Endodermal cell (in vitro differentiated cells): ENCODE measurements at regions not wholly inside any gene's neighbourhood (a gene's known extent, or its start where the extent isn't known, plus 50 kb on each side); places are given as distances from the start of the nearest gene placed in this dataset.
A peak's percentile ranks its signal among the peaks of the same experiment; 100 is the strongest.

ENCODE experiments used
- DNase-seq: peaks from one replicate; pipeline ENCODE4 v3.0.0-alpha.2; 2017
- H3K27ac ChIP-seq: 2 replicates; pipeline ENCODE4 v1.5.1; 2013; ENCODE audit warnings: mild to moderate bottlenecking, low read depth, low read length, moderate library complexity
- H3K27me3 ChIP-seq: 2 replicates; pipeline ENCODE4 v1.6.1; 2013; ENCODE audit warnings: mild to moderate bottlenecking, low read length, moderate library complexity; ENCODE audit not compliant: insufficient read depth, control insufficient read depth, poor library complexity, severe bottlenecking
- H3K36me3 ChIP-seq: 2 replicates; pipeline ENCODE4 v1.7.0; 2013; ENCODE audit warnings: mild to moderate bottlenecking, low read length, moderate library complexity; ENCODE audit not compliant: control insufficient read depth, insufficient read depth
- H3K4me1 ChIP-seq: one replicate; pipeline ENCODE4 v1.7.0; 2013; ENCODE audit warnings: low read length; ENCODE audit not compliant: control insufficient read depth, insufficient read depth
- H3K4me3 ChIP-seq: 2 replicates; pipeline ENCODE4 v1.5.1; 2013; ENCODE audit warnings: mild to moderate bottlenecking, low read length, moderate library complexity
- H3K9ac ChIP-seq: 2 replicates; pipeline ENCODE4 v1.6.1; 2013; ENCODE audit warnings: mild to moderate bottlenecking, low read length, moderate library complexity; ENCODE audit not compliant: poor library complexity, severe bottlenecking; ENCODE audit errors: extremely low read depth
- H3K9me3 ChIP-seq: 2 replicates; pipeline ENCODE4 v1.6.1; 2013; ENCODE audit warnings: mild to moderate bottlenecking, low read length, moderate library complexity; ENCODE audit not compliant: control insufficient read depth
- H3K27ac Mint-ChIP-seq: 2 replicates; pipeline ENCODE4 v1.8.0; 2020; ENCODE audit warnings: mixed read lengths
- H3K27me3 Mint-ChIP-seq: 2 replicates; pipeline ENCODE4 v1.8.0; 2021; ENCODE audit warnings: mild to moderate bottlenecking, mixed read lengths; ENCODE audit not compliant: insufficient read depth
- H3K36me3 Mint-ChIP-seq: 2 replicates; pipeline ENCODE4 v1.8.0; 2020; ENCODE audit warnings: low read depth, mixed read lengths
- H3K4me1 Mint-ChIP-seq: 2 replicates; pipeline ENCODE4 v1.8.0; 2020; ENCODE audit warnings: mixed read lengths
- H3K4me3 Mint-ChIP-seq: 2 replicates; pipeline ENCODE4 v1.8.0; 2020; ENCODE audit warnings: mild to moderate bottlenecking, moderate library complexity, mixed read lengths
- H3K9me3 Mint-ChIP-seq: 2 replicates; pipeline ENCODE4 v1.8.0; 2020; ENCODE audit warnings: mild to moderate bottlenecking, mixed read lengths
- WGBS, 2 experiments: methylation state at CpG; one replicate each; pipeline versions ENCODE4 v1.1.5 to v1.1.7; 2013; ENCODE audit warnings: missing lambda C conversion rate in 2 of 2, mixed read lengths in 1 of 2; ENCODE audit not compliant: insufficient coverage in 1 of 2, insufficient read length in 1 of 2; 5-methylcytosine and 5-hydroxymethylcytosine counted together
- TF ChIP-seq, protein P1 (sequence below): fragments of 200-600 bp; sonication (generic); conservative IDR thresholded peaks from 2 replicates; pipeline ENCODE4 v1.5.0; 2021; ENCODE audit warnings: antibody characterized with exemption, mild to moderate bottlenecking

GRCh38 chr14:28294834-28295440, 471.6 kb upstream of the FOXG1 start:
- no peaks in the 10 kb centered on the region for H3K4me1 Mint-ChIP-seq
- no peak overlapping the region for H3K4me3 ChIP-seq
- DNase-seq: peak; percentile 61
- H3K4me3 Mint-ChIP-seq: no peak overlapping the region
- H3K9ac ChIP-seq: no peak overlapping the region
- H3K27me3 Mint-ChIP-seq: peaks cover 9% of the 10 kb centered on the region
- H3K4me1 ChIP-seq: no peaks in the 10 kb centered on the region
- WGBS, 2 experiments: 49% methylated on average over 4 to 6 of the region's 6 CpGs
- no peaks in the 10 kb centered on the region for H3K36me3 Mint-ChIP-seq
- TF ChIP-seq, protein P1, sequence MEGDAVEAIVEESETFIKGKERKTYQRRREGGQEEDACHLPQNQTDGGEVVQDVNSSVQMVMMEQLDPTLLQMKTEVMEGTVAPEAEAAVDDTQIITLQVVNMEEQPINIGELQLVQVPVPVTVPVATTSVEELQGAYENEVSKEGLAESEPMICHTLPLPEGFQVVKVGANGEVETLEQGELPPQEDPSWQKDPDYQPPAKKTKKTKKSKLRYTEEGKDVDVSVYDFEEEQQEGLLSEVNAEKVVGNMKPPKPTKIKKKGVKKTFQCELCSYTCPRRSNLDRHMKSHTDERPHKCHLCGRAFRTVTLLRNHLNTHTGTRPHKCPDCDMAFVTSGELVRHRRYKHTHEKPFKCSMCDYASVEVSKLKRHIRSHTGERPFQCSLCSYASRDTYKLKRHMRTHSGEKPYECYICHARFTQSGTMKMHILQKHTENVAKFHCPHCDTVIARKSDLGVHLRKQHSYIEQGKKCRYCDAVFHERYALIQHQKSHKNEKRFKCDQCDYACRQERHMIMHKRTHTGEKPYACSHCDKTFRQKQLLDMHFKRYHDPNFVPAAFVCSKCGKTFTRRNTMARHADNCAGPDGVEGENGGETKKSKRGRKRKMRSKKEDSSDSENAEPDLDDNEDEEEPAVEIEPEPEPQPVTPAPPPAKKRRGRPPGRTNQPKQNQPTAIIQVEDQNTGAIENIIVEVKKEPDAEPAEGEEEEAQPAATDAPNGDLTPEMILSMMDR: peak; percentile 78
- no peaks in the 10 kb centered on the region for H3K27me3 ChIP-seq
- H3K36me3 ChIP-seq: no peaks in the 10 kb centered on the region
- no peak overlapping the region for H3K27ac ChIP-seq
- H3K9me3 Mint-ChIP-seq: peaks cover 4% of the 10 kb centered on the region
- no peak overlapping the region for H3K27ac Mint-ChIP-seq
- H3K9me3 ChIP-seq: no peaks in the 10 kb centered on the region

DNA sequence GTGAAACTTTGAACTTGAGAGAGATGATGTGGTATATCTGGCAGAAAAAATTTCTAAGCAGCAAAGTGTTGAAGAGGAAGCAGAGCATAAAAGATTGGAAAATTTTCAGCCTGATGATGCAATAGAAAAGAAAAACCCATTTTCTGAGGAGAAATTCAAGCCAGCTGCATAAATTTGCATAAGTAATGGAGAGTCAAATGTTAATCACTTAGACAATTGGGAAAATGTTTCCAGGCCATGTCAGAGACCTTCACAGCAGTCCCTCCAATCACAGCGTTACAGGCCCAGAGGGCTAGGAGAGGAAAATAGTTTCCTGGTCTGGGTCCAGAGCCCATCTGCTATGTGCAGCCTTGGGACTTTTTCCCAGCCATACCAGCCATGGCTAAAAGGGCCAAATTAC, 469.0 kb upstream of the FOXG1 start:
- Histone ChIP-seq H3K27me3 (no peaks in the 10 kb centered on the region), H3K9ac (no peak overlapping the region), H3K27ac (no peak overlapping the region), H3K36me3 (no peaks in the 10 kb centered on the region), H3K4me3 (no peak overlapping the region), H3K4me1 (no peaks in the 10 kb centered on the region), H3K9me3 (no peaks in the 10 kb centered on the region)
- H3K27me3 Mint-ChIP-seq: peaks cover 9% of the 10 kb centered on the region
- WGBS, 2 experiments: 89% methylated on average over 1 of the region's 1 CpG; no CpG with 5 or more reads in 1 of the 2 experiments
- TF ChIP-seq, protein P1: no peak
- H3K4me3 Mint-ChIP-seq: no peak overlapping the region
- H3K4me1 Mint-ChIP-seq: no peaks in the 10 kb centered on the region
- no peak overlapping the region for H3K27ac Mint-ChIP-seq
- DNase-seq: no peak
- no peaks in the 10 kb centered on the region for H3K36me3 Mint-ChIP-seq
- peaks cover 4% of the 10 kb centered on the region for H3K9me3 Mint-ChIP-seq

DNA sequence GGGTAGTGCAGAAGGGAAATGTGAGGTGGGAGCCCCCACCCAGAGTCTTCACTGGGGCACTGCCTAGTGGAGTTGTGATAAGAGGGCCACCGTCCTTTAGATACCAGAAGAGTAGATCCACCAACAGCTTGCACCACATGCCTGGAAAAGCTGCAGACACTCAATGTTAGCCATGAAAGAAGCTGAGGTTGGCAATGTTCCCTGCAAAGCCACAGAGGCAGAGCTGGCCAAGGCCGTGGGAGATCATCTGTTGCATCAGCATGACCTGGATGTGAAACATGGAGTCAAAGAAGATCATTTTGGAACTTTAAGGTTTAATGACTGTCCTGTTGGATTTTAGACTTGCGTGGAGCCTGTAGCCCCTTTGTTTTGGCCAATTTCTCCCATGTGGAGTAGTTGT, 468.4 kb upstream of the FOXG1 start:
- H3K36me3 Mint-ChIP-seq: no peaks in the 10 kb centered on the region
- no peak for DNase-seq
- Histone ChIP-seq H3K27me3 (no peaks in the 10 kb centered on the region), H3K4me1 (no peaks in the 10 kb centered on the region), H3K4me3 (no peak overlapping the region), H3K9me3 (no peaks in the 10 kb centered on the region), H3K9ac (no peak overlapping the region), H3K36me3 (no peaks in the 10 kb centered on the region), H3K27ac (no peak overlapping the region)
- peaks cover 4% of the 10 kb centered on the region for H3K9me3 Mint-ChIP-seq
- H3K27me3 Mint-ChIP-seq: peaks cover 9% of the 10 kb centered on the region
- H3K27ac Mint-ChIP-seq: no peak overlapping the region
- WGBS, 2 experiments: 91 to 94% methylated on average over 2 to 3 of the region's 3 CpGs
- no peaks in the 10 kb centered on the region for H3K4me1 Mint-ChIP-seq
- H3K4me3 Mint-ChIP-seq: no peak overlapping the region
- TF ChIP-seq, protein P1: no peak
